GM10266 (cell line): ENCODE measurements at regions not wholly inside any gene's neighbourhood (a gene's known extent, or its start where the extent isn't known, plus 50 kb on each side); places are given as distances from the start of the nearest gene placed in this dataset.

Experiments
- DNase-seq: peaks from one replicate; pipeline ENCODE4 v3.0.0; 2012; ENCODE audit errors: extremely low spot score
- TF ChIP-seq, protein P1 (sequence below): IDR thresholded peaks from 2 replicates; pipeline ENCODE4 v1.5.1; 2012; ENCODE audit warnings: mild to moderate bottlenecking, low read depth; ENCODE audit not compliant: control insufficient read depth, insufficient read depth; ENCODE audit errors: missing control alignments

DNA sequence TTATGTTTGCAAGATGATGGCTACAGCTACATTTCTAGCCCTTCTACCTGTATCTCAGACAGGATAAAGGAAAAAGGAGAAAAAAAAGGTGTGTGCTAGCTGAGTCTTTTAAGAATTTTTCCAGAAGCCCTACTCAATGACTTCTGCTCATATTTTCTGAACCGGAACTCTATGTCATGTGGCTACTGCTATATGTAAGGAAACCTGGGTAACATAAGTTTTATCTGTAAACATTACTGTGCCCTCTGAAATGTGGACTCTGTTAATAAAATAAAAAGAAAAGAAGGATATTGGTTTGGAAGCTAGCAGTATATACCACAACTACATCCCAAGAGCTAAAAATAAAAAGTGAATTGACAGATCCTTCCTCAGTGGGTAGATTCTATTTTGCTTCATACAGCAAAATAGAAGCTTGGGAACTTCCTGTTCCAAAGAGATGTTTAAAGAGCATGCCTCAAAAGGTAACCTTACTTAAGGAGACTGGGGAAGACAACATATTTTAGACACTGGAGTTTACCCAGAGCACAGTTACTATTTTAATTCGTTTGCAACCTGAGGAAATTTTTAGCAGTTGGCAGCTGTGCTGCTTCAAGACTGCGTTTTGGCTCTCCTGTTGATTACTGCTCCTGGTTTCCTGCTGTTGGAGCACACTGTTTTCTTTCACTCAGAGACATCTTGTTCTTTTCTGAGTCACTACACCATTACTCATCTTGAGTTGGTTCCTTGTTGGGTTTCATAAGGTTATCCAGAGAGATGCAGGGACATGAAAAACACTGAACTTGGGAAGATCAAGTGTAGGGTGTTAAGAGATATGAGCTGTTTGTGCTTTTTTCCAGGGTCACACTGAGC lies 280.7 kb downstream of the NFKBIZ start:
- DNase-seq = no peak
- TF ChIP-seq, protein P1, sequence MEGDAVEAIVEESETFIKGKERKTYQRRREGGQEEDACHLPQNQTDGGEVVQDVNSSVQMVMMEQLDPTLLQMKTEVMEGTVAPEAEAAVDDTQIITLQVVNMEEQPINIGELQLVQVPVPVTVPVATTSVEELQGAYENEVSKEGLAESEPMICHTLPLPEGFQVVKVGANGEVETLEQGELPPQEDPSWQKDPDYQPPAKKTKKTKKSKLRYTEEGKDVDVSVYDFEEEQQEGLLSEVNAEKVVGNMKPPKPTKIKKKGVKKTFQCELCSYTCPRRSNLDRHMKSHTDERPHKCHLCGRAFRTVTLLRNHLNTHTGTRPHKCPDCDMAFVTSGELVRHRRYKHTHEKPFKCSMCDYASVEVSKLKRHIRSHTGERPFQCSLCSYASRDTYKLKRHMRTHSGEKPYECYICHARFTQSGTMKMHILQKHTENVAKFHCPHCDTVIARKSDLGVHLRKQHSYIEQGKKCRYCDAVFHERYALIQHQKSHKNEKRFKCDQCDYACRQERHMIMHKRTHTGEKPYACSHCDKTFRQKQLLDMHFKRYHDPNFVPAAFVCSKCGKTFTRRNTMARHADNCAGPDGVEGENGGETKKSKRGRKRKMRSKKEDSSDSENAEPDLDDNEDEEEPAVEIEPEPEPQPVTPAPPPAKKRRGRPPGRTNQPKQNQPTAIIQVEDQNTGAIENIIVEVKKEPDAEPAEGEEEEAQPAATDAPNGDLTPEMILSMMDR = no peak

DNA sequence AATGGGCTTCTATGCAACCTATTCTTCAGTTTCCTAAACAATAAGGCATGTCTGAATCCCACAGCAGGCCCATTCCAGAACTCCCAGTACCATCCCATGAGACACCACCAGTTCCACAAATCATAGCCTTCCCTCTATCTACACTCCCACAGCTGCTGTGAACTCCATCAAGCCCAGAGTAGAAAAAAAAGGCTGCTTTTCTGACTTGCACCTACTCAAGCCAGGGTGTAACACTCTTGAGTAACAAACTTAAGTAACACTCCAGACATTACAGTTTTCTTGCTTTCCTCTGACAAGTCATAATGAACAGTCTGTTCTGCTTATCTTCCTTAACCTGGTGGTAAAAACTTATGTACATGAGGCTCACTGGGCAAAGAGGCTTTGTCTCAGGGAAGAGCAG lies 283.1 kb downstream of the NFKBIZ start:
- TF ChIP-seq, protein P1 = no peak

DNA sequence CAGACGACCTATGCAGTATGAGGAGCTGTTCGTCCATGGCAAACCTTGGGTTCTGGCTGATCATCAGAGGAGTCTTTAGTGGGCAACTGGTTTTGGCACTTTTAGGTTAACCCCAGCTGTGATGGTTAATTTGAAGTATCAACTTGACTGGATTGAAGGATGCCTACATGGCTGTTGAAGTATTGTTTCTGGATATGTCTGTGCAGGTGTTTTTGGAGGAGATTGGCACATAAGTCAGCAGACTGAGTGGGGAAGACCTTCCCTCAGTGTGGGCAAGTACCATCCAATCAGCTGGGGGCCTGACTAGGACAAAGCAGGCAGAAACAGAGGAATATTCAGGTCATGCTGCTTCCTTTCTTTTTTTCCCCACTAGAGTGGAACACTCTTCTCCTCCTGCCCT lies 284.1 kb downstream of the NFKBIZ start:
- TF ChIP-seq, protein P1 = no peak
- DNase-seq = no peak

More for the DNA sequence above, 283.1 kb downstream of the NFKBIZ start:
- DNase-seq = no peak

- no peak for DNase-seq
- TF ChIP-seq, protein P1 = no peak
Observed at GRCh38 chr3:102135316-102135715, 286.0 kb downstream of the NFKBIZ start.

DNA sequence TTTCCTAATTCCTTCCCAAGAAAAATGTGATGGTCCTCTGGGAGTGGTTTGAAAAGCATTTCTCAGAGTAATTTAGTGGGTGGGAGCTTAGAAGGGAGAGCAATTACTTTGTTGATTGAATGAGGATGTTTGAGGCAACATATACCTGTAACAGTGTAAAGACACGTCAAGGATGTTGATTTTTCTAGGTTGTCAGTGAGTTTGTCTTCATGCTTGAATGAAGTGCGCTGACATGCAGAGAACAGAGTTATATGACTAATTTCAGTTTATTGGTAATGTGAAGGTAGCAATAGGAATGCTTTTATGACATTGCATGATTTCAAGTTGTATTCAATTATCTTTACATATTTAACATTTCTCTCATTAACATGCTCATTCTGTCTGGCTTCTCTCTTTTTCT lies 286.9 kb downstream of the NFKBIZ start:
- TF ChIP-seq, protein P1 = no peak
- DNase-seq = no peak

GRCh38 chr3:102140116-102140515 lies 290.8 kb downstream of the NFKBIZ start:
- no peak for DNase-seq
- TF ChIP-seq, protein P1 = no peak
